ENCODE measurements at regions not wholly inside any gene's neighbourhood (a gene's known extent, or its start where the extent isn't known, plus 50 kb on each side); places are given as distances from the start of the nearest gene placed in this dataset.
"Not testable (repeated sequence)": the region's sequence is repeated elsewhere in the genome, so short reads cannot be mapped to it uniquely, and the experiment has no call there.

- DNase-seq (ENCODE audit: low spot score); H3K4me3 Mint-ChIP-seq (ENCODE audit: unreplicated experiment); H3K9me3 Mint-ChIP-seq (ENCODE audit: unreplicated experiment); H3K27ac Mint-ChIP-seq (ENCODE audit: unreplicated experiment); H3K36me3 Mint-ChIP-seq (ENCODE audit: low read depth, unreplicated experiment); H3K27me3 Mint-ChIP-seq (ENCODE audit: unreplicated experiment); H3K4me1 Mint-ChIP-seq (ENCODE audit: unreplicated experiment): not testable (repeated sequence)
Measured at GRCh38 chr10:9407201-9407600, 1352.7 kb downstream of the GATA3 start.

GRCh38 chr10:9416331-9416730 lies 1361.8 kb downstream of the GATA3 start:
- Mint-ChIP-seq H3K27ac (ENCODE audit: unreplicated experiment) (no peak overlapping the region), H3K4me3 (ENCODE audit: unreplicated experiment) (no peak overlapping the region), H3K36me3 (ENCODE audit: low read depth, unreplicated experiment) (no peaks in the 10 kb centered on the region), H3K4me1 (ENCODE audit: unreplicated experiment) (no peaks in the 10 kb centered on the region), H3K9me3 (ENCODE audit: unreplicated experiment) (no peaks in the 10 kb centered on the region), H3K27me3 (ENCODE audit: unreplicated experiment) (no peaks in the 10 kb centered on the region)
- no peak for DNase-seq (ENCODE audit: low spot score)
- no peak for TF ChIP-seq CTCF (IDR thresholded peaks at IDR 0.05; ENCODE audit: unreplicated experiment)

- Mint-ChIP-seq H3K4me1 (ENCODE audit: unreplicated experiment) (no peaks in the 10 kb centered on the region), H3K36me3 (ENCODE audit: low read depth, unreplicated experiment) (no peaks in the 10 kb centered on the region), H3K9me3 (ENCODE audit: unreplicated experiment) (no peaks in the 10 kb centered on the region), H3K27me3 (ENCODE audit: unreplicated experiment) (no peaks in the 10 kb centered on the region), H3K4me3 (ENCODE audit: unreplicated experiment) (no peak overlapping the region), H3K27ac (ENCODE audit: unreplicated experiment) (no peak overlapping the region)
- DNase-seq (ENCODE audit: low spot score) = no peak
- no peak for TF ChIP-seq CTCF (IDR thresholded peaks at IDR 0.05; ENCODE audit: unreplicated experiment)
Measured at GRCh38 chr10:9419757-9420156, 1365.3 kb downstream of the GATA3 start.

GRCh38 chr10:9427209-9427608 lies 1372.7 kb downstream of the GATA3 start:
- no peak for TF ChIP-seq CTCF (IDR thresholded peaks at IDR 0.05; ENCODE audit: unreplicated experiment)
- H3K27me3 Mint-ChIP-seq (ENCODE audit: unreplicated experiment) = peaks cover 1% of the 10 kb centered on the region
- H3K9me3 Mint-ChIP-seq (ENCODE audit: unreplicated experiment) = no peaks in the 10 kb centered on the region
- H3K27ac Mint-ChIP-seq (ENCODE audit: unreplicated experiment) = no peak overlapping the region
- H3K4me1 Mint-ChIP-seq (ENCODE audit: unreplicated experiment) = no peaks in the 10 kb centered on the region
- DNase-seq (ENCODE audit: low spot score) = no peak
- no peaks in the 10 kb centered on the region for H3K36me3 Mint-ChIP-seq (ENCODE audit: low read depth, unreplicated experiment)
- H3K4me3 Mint-ChIP-seq (ENCODE audit: unreplicated experiment) = no peak overlapping the region

GRCh38 chr10:9437131-9437530 lies 1382.6 kb downstream of the GATA3 start:
- H3K9me3 Mint-ChIP-seq (ENCODE audit: unreplicated experiment) = no peaks in the 10 kb centered on the region
- no peak overlapping the region for H3K27ac Mint-ChIP-seq (ENCODE audit: unreplicated experiment)
- H3K36me3 Mint-ChIP-seq (ENCODE audit: low read depth, unreplicated experiment) = no peaks in the 10 kb centered on the region
- DNase-seq (ENCODE audit: low spot score) = no peak
- H3K27me3 Mint-ChIP-seq (ENCODE audit: unreplicated experiment) = peaks cover 1% of the 10 kb centered on the region
- no peak for TF ChIP-seq CTCF (IDR thresholded peaks at IDR 0.05; ENCODE audit: unreplicated experiment)
- H3K4me3 Mint-ChIP-seq (ENCODE audit: unreplicated experiment) = no peak overlapping the region
- no peaks in the 10 kb centered on the region for H3K4me1 Mint-ChIP-seq (ENCODE audit: unreplicated experiment)

GRCh38 chr10:9443758-9444157 lies 1389.3 kb downstream of the GATA3 start:
- DNase-seq (ENCODE audit: low spot score) = no peak
- H3K9me3 Mint-ChIP-seq (ENCODE audit: unreplicated experiment) = no peaks in the 10 kb centered on the region
- H3K4me3 Mint-ChIP-seq (ENCODE audit: unreplicated experiment) = no peak overlapping the region
- peaks cover 2% of the 10 kb centered on the region for H3K4me1 Mint-ChIP-seq (ENCODE audit: unreplicated experiment)
- H3K36me3 Mint-ChIP-seq (ENCODE audit: low read depth, unreplicated experiment) = no peaks in the 10 kb centered on the region
- H3K27me3 Mint-ChIP-seq (ENCODE audit: unreplicated experiment) = no peaks in the 10 kb centered on the region
- H3K27ac Mint-ChIP-seq (ENCODE audit: unreplicated experiment) = no peak overlapping the region
- no peak for TF ChIP-seq CTCF (IDR thresholded peaks at IDR 0.05; ENCODE audit: unreplicated experiment)
